HG03280 (cell line): ENCODE measurements at regions not wholly inside any gene's neighbourhood (a gene's known extent, or its start where the extent isn't known, plus 50 kb on each side); places are given as distances from the start of the nearest gene placed in this dataset.

ENCODE experiments used
- ATAC-seq: cut with Tn5 transposase; IDR thresholded peaks from one replicate; pipeline ENCODE4 v1.9.1; 2021; ENCODE audit warnings: mild to moderate bottlenecking, moderate library complexity; ENCODE audit not compliant: unreplicated experiment

GRCh38 chr11:42257534-42257933 is 798.1 kb upstream of the LRRC4C start:
- ATAC-seq = no peak

DNA sequence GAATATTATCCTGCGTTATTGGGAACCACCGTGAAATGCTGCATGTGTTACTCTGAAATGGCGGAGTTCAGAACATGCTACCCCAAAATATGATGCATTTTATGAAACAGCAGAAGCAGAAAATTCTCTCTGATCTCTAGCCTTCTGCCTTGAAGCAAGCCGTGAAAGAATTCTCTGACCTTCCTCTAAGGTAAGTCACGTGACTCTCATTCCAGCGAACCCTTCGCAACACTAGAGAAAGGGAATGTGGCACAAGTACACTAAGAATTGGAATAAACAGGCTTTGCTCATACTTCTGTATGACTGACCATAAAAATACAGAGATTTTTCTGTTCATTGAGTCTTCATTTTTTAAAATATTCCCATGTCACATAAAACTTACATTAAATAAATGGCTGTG is 805.6 kb upstream of the LRRC4C start:
- no peak for ATAC-seq

DNA sequence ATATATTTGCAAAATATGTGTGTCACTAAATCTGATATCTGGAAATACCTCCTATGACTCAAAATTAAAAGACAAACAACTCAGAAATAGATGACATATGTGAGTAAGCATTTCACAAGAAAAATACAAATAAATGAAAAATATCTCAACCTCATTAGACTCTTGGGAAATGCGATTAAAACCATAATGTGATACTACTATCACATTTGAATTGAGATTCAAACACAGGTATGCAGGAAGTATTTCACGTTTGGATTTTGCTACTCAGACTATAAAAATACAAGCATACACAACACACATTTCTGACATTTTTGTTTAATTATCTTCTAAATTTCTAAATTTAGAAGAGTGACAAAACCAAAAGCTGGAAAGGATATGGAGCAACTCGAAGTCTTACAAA is 811.9 kb upstream of the LRRC4C start:
- no peak for ATAC-seq

GRCh38 chr11:42273977-42274376 is 814.5 kb upstream of the LRRC4C start:
- ATAC-seq = no peak

DNA sequence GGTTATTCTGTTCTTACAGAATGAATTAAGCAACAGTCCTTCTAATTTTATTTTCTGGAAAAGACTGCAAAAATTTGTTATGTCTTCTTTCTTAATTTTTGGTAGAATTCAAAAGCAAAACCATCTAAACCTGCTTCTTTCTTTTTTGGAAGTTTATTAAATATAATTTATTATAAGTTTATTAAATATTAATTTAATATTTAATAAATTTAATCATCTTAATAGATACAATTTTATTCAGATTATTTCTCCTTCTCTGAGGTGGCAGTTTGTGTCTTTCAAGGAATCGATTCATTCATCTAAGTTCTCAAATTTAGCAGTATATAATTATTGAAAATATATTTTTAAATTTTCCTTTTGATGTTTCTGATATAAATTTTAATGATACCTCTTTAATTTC is 837.5 kb upstream of the LRRC4C start:
- ATAC-seq = no peak

DNA sequence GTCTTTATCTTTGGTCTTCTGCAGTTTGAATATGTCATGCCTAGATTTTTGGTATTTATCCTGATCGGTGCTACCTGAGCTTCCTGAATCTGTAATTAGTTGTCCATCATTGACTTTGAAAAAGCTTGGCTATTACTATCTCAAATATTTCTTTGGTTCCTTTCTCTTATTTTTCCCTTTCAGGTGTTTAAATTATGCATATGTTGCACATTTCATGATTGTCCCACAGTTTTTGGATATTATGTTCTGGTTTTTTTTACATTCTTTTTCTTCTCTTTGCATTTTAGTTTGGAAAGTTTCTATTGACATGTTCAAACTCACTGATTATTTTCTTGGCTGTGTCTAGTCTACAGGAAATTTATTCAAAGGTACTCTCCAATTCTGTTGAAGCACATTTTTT is 840.3 kb upstream of the LRRC4C start:
- ATAC-seq = no peak

DNA sequence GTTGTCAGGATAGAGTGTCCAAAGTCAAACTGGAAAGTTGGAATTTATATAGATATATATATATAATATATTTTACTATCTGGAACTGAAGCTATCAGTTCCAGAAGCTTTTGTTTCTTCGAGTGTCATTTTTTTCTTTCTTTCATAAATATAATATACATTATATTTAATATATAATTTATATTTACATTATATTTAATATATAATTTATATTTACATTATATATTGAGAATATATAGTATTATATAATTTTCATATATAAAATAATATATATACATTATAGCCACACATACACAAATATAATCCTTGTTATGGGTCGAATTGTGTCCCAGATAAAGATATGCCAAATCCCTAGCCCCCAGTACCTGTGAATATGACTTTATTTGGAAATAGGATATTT is 842.3 kb upstream of the LRRC4C start:
- ATAC-seq = no peak

DNA sequence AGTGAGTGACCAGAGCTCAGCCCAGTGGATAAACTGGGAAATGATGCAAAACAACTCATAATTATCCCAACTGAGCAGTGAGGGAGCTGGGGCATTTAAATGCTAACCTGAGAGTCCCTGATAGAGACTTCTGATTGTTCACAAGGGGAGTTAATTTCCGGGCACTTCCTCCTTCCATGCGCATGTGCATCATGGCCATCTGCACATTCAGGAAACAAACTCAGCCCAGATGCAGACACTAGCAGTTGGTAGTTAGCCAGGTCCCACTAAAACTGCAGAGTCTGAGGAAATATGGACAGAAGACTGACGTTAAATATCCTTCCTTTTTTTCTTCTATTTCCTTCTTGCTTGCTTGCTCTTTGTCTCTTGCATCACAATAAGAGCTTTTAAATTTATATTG is 852.1 kb upstream of the LRRC4C start:
- no peak for ATAC-seq

GRCh38 chr11:42311944-42312343 is 852.5 kb upstream of the LRRC4C start:
- ATAC-seq = no peak

DNA sequence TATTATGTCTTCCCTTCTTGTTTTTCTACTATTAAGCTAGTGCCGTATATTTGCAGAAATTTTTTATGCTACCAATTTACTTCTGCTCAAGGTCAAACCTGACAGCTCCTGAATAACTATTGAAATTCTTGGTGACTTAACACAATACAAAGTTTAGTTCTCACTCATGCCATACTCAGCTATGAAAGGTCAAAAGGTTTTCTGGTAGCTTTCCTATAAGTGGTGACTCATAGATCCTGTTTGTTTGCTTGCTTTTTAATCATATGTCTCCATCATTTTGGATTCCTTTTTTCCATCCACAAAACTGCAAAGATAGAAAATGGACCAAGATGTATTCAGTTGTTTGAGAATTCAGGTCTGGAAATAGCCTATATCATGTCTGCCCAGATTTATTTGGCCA is 855.8 kb upstream of the LRRC4C start:
- ATAC-seq = no peak

DNA sequence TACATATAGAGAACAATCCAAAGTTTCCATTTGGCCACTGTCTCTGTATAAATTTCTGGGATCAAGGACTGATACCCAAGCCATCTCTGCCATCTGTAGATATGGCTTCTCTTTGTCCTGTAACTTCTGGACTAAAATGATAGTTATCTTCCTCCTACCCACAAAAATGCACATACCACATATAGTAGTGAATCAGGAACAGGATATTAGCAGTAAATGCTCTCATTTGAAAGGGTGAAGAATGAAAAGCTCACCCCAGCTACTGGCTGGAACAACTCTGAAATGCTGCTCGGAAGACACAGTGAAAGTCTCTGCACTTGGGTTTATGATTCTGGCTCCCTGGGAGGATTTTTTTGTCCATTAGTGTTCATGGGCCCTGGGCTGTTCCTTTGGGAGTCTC is 856.4 kb upstream of the LRRC4C start:
- no peak for ATAC-seq

DNA sequence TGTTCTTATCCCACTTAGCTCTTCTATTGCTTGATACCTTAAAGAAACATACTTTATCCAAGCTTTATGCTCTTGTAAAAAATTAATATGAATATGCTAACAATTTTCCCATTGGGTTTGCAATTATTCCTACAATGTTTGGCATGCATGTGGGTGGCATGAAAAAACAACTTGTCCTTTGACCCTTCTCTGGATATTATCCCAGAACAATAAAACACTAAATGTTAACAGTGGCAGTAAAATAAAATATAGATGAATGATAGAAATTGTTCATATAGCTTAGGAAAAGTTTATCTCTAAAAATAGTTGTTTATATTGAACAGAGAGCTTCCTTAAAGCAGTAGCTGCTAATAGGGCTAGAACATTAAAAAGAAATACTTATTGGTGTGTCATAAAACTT is 860.5 kb upstream of the LRRC4C start:
- no peak for ATAC-seq

DNA sequence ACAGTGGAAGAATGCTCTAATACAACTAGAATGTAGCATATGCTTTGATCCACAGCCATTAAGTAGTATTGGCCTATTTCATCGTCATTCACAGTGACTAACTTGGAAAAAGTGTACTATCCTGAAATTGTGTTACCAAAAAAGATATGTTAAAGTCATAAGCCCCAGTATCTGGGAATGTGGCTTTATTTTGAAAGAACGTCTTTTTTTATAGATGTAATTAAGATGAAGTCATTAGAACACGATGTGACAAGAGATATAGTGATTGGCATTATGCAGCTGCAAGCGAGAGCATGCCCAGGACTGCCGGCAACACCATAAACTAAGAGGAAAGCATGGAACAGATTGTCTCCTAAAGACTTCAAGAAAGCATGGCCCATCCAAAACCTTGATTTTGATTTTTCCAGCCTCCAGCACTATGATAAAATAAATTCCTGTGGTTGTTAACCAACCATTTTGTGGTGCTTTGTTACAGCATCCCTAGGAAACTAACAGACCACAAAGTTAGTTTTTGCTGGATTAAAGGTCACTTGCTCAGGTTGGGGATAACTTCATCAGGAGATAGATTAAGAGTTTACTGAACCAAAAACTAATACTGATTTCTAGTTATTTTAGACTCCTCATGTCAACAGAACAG is 870.6 kb upstream of the LRRC4C start:
- no peak for ATAC-seq

DNA sequence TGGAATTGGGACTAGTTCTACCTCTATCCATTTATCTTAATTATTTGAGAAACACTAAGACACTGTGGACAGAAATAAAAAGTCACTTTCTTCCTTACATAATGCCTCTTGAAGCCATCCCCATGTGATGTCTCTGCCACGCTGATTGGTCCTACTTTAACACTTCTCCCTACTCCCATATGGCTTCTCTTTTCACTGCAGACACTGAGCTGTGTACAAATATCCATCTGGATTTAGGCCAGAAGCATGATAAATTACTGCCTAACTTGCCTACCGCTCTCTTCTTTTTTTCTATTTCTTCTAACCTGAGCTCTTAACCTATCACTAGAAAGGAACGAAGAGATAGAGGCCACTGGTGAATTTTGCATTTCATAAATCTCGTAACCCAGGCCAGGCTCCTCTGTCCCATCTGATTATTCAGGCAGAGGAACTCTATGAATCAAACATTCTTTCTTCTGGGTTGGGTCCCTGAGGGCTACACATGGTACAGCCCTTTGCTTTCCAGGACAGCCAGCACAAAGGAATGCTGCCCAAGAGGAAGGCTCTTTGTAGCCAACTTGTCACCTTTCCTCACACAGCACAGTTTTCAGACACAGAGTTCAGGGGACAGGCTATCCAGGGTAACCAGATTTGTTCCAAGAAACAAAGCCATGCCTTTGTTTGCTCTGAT is 878.5 kb upstream of the LRRC4C start:
- ATAC-seq = no peak

GRCh38 chr11:42344204-42344792 is 884.8 kb upstream of the LRRC4C start:
- no peak for ATAC-seq

GRCh38 chr11:42345933-42346332 is 886.5 kb upstream of the LRRC4C start:
- no peak for ATAC-seq

GRCh38 chr11:42363701-42364100 is 904.2 kb upstream of the LRRC4C start:
- ATAC-seq = no peak

DNA sequence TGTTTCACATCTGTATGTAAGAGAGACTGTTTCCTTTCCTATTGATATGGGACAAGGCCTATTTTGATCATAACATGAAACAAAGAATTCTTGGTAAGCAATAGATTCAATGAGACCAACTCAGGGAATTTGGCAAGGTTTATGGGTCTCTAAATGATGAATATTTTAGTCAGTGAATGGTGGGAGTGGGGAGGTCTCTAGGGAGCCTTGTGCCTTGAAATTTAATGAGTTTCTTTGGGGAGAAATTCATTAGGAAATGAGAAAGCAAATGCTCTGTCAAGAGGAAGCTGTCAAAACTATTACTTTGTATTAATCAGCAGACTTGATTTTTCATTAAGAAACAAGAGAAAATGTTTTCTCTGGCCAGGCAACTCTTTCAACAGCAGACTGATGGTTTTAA is 921.7 kb upstream of the API5 start:
- no peak for ATAC-seq

- no peak for ATAC-seq
These were observed 914.3 kb upstream of the API5 start for GRCh38 chr11:42397483-42397882.

GRCh38 chr11:42407341-42407740 is 904.5 kb upstream of the API5 start:
- ATAC-seq = no peak

- no peak for ATAC-seq
These were observed 901.4 kb upstream of the API5 start for GRCh38 chr11:42410251-42410955.

DNA sequence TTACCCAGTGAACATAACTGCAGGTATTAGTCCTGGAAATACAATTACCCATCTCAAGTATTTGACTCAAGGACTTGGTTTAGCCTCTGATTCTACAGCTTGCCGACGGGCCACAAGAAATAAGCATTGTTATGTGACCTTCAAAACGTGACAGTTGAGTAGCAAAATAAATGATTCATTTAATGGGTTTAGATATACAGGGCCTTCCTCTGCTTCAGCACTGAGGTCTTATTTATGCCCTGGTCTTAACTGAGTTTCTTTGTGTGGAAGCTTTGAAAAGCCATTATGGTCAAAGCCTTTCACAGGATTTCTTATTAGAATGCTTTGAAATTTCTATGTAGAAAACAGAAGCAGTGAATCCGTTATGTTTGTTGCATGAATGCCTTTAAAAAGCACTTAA is 899.2 kb upstream of the API5 start:
- no peak for ATAC-seq
